Peyer's patch (tissue), 4 donors: ENCODE measurements at regions not wholly inside any gene's neighbourhood (a gene's known extent, or its start where the extent isn't known, plus 50 kb on each side); places are given as distances from the start of the nearest gene placed in this dataset.

Source experiments
- CTCF ChIP-seq, 6 experiments: fragments of 450-650 bp in 4 of 6; fragments of 200-600 bp in 2 of 6; sonication (generic) in 1 of 6; IDR thresholded peaks; one replicate each; pipeline ENCODE4 v1.5.1; 2017 to 2019; ENCODE audit warnings: antibody characterized with exemption in 6 of 6, mild to moderate bottlenecking in 3 of 6, moderate library complexity in 1 of 6
- POLR2A ChIP-seq, 2 donors: fragments of 450-650 bp; IDR thresholded peaks; one replicate each; pipeline ENCODE4 v1.5.1; 2017; ENCODE audit warnings: antibody characterized with exemption in 2 of 2, mild to moderate bottlenecking in 2 of 2, moderate library complexity in 2 of 2

GRCh38 chr17:69677130-69677529 is 262.6 kb downstream of the MAP2K6 start:
- no peak for TF ChIP-seq CTCF (IDR thresholded peaks at IDR 0.05)
- no peak for TF ChIP-seq POLR2A (IDR thresholded peaks at IDR 0.05)
